ENCODE measurements at regions not wholly inside any gene's neighbourhood (a gene's known extent, or its start where the extent isn't known, plus 50 kb on each side); places are given as distances from the start of the nearest gene placed in this dataset.
"Not testable (repeated sequence)": the region's sequence is repeated elsewhere in the genome, so short reads cannot be mapped to it uniquely, and the experiment has no call there.

GRCh38 chr6:82501901-82502300, 138.3 kb downstream of the TPBG start:
- TF ChIP-seq CTCF (IDR thresholded peaks at IDR 0.05); POLR2A (IDR thresholded peaks at IDR 0.05; ENCODE audit: low read depth); EP300 (IDR thresholded peaks at IDR 0.05); POLR2AphosphoS5 (IDR thresholded peaks at IDR 0.05): not testable (repeated sequence)

All from esophagus muscularis mucosa (tissue), 4 donors.